CD4-positive, alpha-beta T cell treated with Interleukin-4 for 1 hour (primary cell): ENCODE measurements at regions not wholly inside any gene's neighbourhood (a gene's known extent, or its start where the extent isn't known, plus 50 kb on each side); places are given as distances from the start of the nearest gene placed in this dataset.
"Not testable (repeated sequence)": the region's sequence is repeated elsewhere in the genome, so short reads cannot be mapped to it uniquely, and the experiment has no call there.

Experiments used
- DNase-seq, 2 donors: peaks; one replicate each; pipeline ENCODE4 v3.0.0-alpha.2; 2020 to 2022

- no peak for DNase-seq
These were observed 756.1 kb downstream of the UQCRFS1 start for GRCh38 chr19:28456708-28457320.

- DNase-seq: no peak
These were observed 756.7 kb downstream of the UQCRFS1 start for GRCh38 chr19:28456252-28456651.

GRCh38 chr19:28454083-28454482 lies 758.9 kb downstream of the UQCRFS1 start:
- DNase-seq: no peak

- no peak for DNase-seq
These were observed 759.5 kb downstream of the UQCRFS1 start for GRCh38 chr19:28453420-28453819.

- DNase-seq: no peak
These were observed 763.1 kb downstream of the UQCRFS1 start for GRCh38 chr19:28449803-28450202.

GRCh38 chr19:28446511-28446910 lies 766.4 kb downstream of the UQCRFS1 start:
- DNase-seq: no peak

GRCh38 chr19:28445826-28446225 lies 767.1 kb downstream of the UQCRFS1 start:
- no peak for DNase-seq

GRCh38 chr19:28444362-28444761 lies 768.6 kb downstream of the UQCRFS1 start:
- DNase-seq: no peak

GRCh38 chr19:28443361-28443760 lies 769.6 kb downstream of the UQCRFS1 start:
- no peak for DNase-seq

- no peak for DNase-seq
These were observed 775.3 kb downstream of the UQCRFS1 start for GRCh38 chr19:28437390-28438346.

GRCh38 chr19:28436320-28436719 lies 776.6 kb downstream of the UQCRFS1 start:
- DNase-seq: no peak

GRCh38 chr19:28435551-28436271 lies 777.2 kb downstream of the UQCRFS1 start:
- DNase-seq: peak in 1 of 2 donors; percentile 4

GRCh38 chr19:28434794-28435193 lies 778.2 kb downstream of the UQCRFS1 start:
- not testable (repeated sequence) for DNase-seq

- not testable (repeated sequence) for DNase-seq
These were observed 778.6 kb downstream of the UQCRFS1 start for GRCh38 chr19:28434365-28434764.

GRCh38 chr19:28433166-28433565 lies 779.8 kb downstream of the UQCRFS1 start:
- not testable (repeated sequence) for DNase-seq

- no peak for DNase-seq
These were observed 782.7 kb downstream of the UQCRFS1 start for GRCh38 chr19:28430214-28430613.

- DNase-seq: no peak
These were observed 783.6 kb downstream of the UQCRFS1 start for GRCh38 chr19:28429356-28429755.

GRCh38 chr19:28428663-28429348 lies 784.1 kb downstream of the UQCRFS1 start:
- no peak for DNase-seq

- no peak for DNase-seq
These were observed 785.4 kb downstream of the UQCRFS1 start for GRCh38 chr19:28427376-28428083.

GRCh38 chr19:28426730-28427225 lies 786.2 kb downstream of the UQCRFS1 start:
- DNase-seq: no peak

GRCh38 chr19:28426110-28426729 lies 786.7 kb downstream of the UQCRFS1 start:
- no peak for DNase-seq
